ENCODE measurements at regions not wholly inside any gene's neighbourhood (a gene's known extent, or its start where the extent isn't known, plus 50 kb on each side); places are given as distances from the start of the nearest gene placed in this dataset.

- DNase-seq: no peak
- Histone ChIP-seq H3K4me3 (no peak overlapping the region), H3K27ac (no peak overlapping the region), H3K27me3 (no peaks in the 10 kb centered on the region), H3K36me3 (no peaks in the 10 kb centered on the region), H3K4me1 (peaks cover 0 to 16% (median 0%) of the 10 kb centered on the region in 3 donors), H3K9me3 (no peaks in the 10 kb centered on the region)
- TF ChIP-seq, protein P1, sequence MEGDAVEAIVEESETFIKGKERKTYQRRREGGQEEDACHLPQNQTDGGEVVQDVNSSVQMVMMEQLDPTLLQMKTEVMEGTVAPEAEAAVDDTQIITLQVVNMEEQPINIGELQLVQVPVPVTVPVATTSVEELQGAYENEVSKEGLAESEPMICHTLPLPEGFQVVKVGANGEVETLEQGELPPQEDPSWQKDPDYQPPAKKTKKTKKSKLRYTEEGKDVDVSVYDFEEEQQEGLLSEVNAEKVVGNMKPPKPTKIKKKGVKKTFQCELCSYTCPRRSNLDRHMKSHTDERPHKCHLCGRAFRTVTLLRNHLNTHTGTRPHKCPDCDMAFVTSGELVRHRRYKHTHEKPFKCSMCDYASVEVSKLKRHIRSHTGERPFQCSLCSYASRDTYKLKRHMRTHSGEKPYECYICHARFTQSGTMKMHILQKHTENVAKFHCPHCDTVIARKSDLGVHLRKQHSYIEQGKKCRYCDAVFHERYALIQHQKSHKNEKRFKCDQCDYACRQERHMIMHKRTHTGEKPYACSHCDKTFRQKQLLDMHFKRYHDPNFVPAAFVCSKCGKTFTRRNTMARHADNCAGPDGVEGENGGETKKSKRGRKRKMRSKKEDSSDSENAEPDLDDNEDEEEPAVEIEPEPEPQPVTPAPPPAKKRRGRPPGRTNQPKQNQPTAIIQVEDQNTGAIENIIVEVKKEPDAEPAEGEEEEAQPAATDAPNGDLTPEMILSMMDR (IDR thresholded peaks at IDR 0.05): no peak
- TF ChIP-seq POLR2A (IDR thresholded peaks at IDR 0.05): no peak
- 81 to 83% methylated on average over 3 of the region's 3 CpGs for WGBS, 2 donors
- intact Hi-C loops (cut with DNase I): no loop called here
Measured at GRCh38 chr6:12555781-12556180, 160.8 kb upstream of the PHACTR1 start.

GRCh38 chr6:12557765-12558164 is 158.8 kb upstream of the PHACTR1 start:
- TF ChIP-seq, protein P1 (IDR thresholded peaks at IDR 0.05): no peak
- 65 to 74% methylated on average over 2 of the region's 2 CpGs for WGBS, 2 donors
- H3K4me1 ChIP-seq: peaks cover 0 to 18% (median 0%) of the 10 kb centered on the region in 3 donors
- intact Hi-C loops (cut with DNase I): no loop called here
- DNase-seq: no peak
- H3K36me3 ChIP-seq: no peaks in the 10 kb centered on the region
- H3K4me3 ChIP-seq: no peak overlapping the region
- no peak overlapping the region for H3K27ac ChIP-seq
- no peaks in the 10 kb centered on the region for H3K27me3 ChIP-seq
- H3K9me3 ChIP-seq: no peaks in the 10 kb centered on the region

DNA sequence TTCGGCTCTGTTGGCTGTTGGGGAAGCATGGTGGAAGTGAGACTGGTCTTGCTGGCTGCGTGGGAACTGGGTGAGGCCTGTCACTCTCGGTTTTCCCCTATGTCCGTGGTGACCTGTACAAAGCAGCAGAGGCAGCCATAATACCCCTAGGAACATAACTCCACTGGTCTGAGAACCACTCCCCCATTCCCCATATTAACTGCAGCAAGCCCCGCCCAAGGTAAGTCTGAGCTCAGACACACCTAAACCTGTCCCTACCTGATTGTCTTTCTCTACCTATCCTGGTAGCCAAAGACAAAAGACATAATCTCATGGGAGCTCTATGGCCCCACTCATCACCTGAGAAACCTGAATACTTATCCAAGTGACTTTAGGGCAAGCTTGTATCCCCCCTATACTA is 156.3 kb upstream of the PHACTR1 start:
- no peaks in the 10 kb centered on the region for H3K9me3 ChIP-seq
- no peaks in the 10 kb centered on the region for H3K27me3 ChIP-seq
- H3K4me3 ChIP-seq: no peak overlapping the region
- no peak for TF ChIP-seq POLR2A (IDR thresholded peaks at IDR 0.05)
- TF ChIP-seq, protein P1 (IDR thresholded peaks at IDR 0.05): no peak
- peaks cover 0 to 18% (median 0%) of the 10 kb centered on the region in 3 donors for H3K4me1 ChIP-seq
- no peaks in the 10 kb centered on the region for H3K36me3 ChIP-seq
- no peak for DNase-seq
- intact Hi-C loops (cut with DNase I): no loop called here
- H3K27ac ChIP-seq: peak overlapping the region in 3 of 4 donors; percentile 33 to 59 (median 59)
- 38 to 80% methylated on average over 3 to 5 of the region's 5 CpGs for WGBS, 2 donors

GRCh38 chr6:12566618-12567123 is 149.9 kb upstream of the PHACTR1 start:
- WGBS, 2 donors: 89 to 95% methylated on average over 2 of the region's 2 CpGs
- intact Hi-C loops (cut with DNase I): no loop called here
- Histone ChIP-seq H3K36me3 (no peaks in the 10 kb centered on the region), H3K4me3 (no peak overlapping the region), H3K4me1 (peaks cover 0 to 20% (median 7%) of the 10 kb centered on the region in 3 donors), H3K27me3 (no peaks in the 10 kb centered on the region), H3K27ac (no peak overlapping the region), H3K9me3 (no peaks in the 10 kb centered on the region)
- no peak for TF ChIP-seq POLR2A (IDR thresholded peaks at IDR 0.05)
- TF ChIP-seq, protein P1 (IDR thresholded peaks at IDR 0.05): no peak
- no peak for DNase-seq

- Histone ChIP-seq H3K27me3 (no peaks in the 10 kb centered on the region), H3K4me3 (no peak overlapping the region), H3K9me3 (no peaks in the 10 kb centered on the region), H3K36me3 (no peaks in the 10 kb centered on the region), H3K27ac (no peak overlapping the region), H3K4me1 (peaks cover 0 to 22% (median 7%) of the 10 kb centered on the region in 3 donors)
- intact Hi-C loops (cut with DNase I): no loop called here
- TF ChIP-seq POLR2A (IDR thresholded peaks at IDR 0.05): no peak
- TF ChIP-seq, protein P1 (IDR thresholded peaks at IDR 0.05): no peak
- WGBS, 2 donors: 72 to 76% methylated on average over 3 of the region's 3 CpGs
- no peak for DNase-seq
Measured at GRCh38 chr6:12567682-12568081, 148.9 kb upstream of the PHACTR1 start.

Data from esophagus squamous epithelium (tissue), 5 donors.